ENCODE measurements at regions not wholly inside any gene's neighbourhood (a gene's known extent, or its start where the extent isn't known, plus 50 kb on each side); places are given as distances from the start of the nearest gene placed in this dataset.

- Histone ChIP-seq H2BK120ac (ENCODE audit: low read depth, low read length) (no peak overlapping the region), H3K18ac (ENCODE audit: low read length) (peak overlapping the region; percentile 65), H2BK12ac (ENCODE audit: low read length) (peak overlapping the region; percentile 7), H3K4me2 (ENCODE audit: insufficient read depth, low read length, poor library complexity, severe bottlenecking) (no peak overlapping the region), H3K4ac (ENCODE audit: low read length) (no peak overlapping the region), H3K36me3 (replicated peaks in 1 of 2; ENCODE audit: control insufficient read depth in 2 of 2, insufficient read depth in 2 of 2, low read length in 2 of 2) (no peaks in the 10 kb centered on the region), H3K27me3 (ENCODE audit: control insufficient read depth in 3 of 3, insufficient read depth in 3 of 3, low read depth in 1 of 3, low read length in 3 of 3) (no peaks in the 10 kb centered on the region), H3K4me1 (ENCODE audit: control insufficient read depth in 2 of 2, insufficient read depth in 1 of 2, low read depth in 1 of 2, low read length in 2 of 2) (no peaks in the 10 kb centered on the region), H3K9me3 (replicated peaks in 1 of 2; ENCODE audit: control insufficient read depth in 2 of 2, insufficient read depth in 1 of 2, low read depth in 1 of 2, low read length in 2 of 2) (peaks cover 9 to 12% of the 10 kb centered on the region in 2 donors), H3K4me3 (ENCODE audit: low read length in 2 of 2) (no peak overlapping the region), H3K14ac (ENCODE audit: low read length) (peak overlapping the region; percentile 86), H3K27ac (replicated peaks; ENCODE audit: low read length) (no peak overlapping the region), H3K79me1 (ENCODE audit: low read depth, low read length) (peaks cover 2% of the 10 kb centered on the region), H2BK15ac (ENCODE audit: low read length) (no peak overlapping the region), H2BK5ac (ENCODE audit: low read length) (no peak overlapping the region), H2AFZ (ENCODE audit: low read length) (no peak overlapping the region), H4K91ac (ENCODE audit: low read depth, low read length, poor library complexity) (no peak overlapping the region), H2AK5ac (ENCODE audit: low read depth, low read length) (peak overlapping the region; percentile 6), H3K23ac (ENCODE audit: low read depth, low read length, poor library complexity) (no peak overlapping the region), H4K8ac (ENCODE audit: low read depth, low read length) (no peak overlapping the region), H3K9ac (ENCODE audit: low read depth, low read length, poor library complexity) (peak overlapping the region; percentile 64)
- DNase-seq (ENCODE audit: low spot score), result no peak
- no CpG with 5 or more reads among the region's 7 CpGs for WGBS, 2 donors (ENCODE audit: extremely low coverage in 2 of 2, insufficient read length in 2 of 2, insufficient replicate concordance in 1 of 2)
Measured at GRCh38 chr21:20646431-20647165, 351.6 kb upstream of the NCAM2 start.

DNA sequence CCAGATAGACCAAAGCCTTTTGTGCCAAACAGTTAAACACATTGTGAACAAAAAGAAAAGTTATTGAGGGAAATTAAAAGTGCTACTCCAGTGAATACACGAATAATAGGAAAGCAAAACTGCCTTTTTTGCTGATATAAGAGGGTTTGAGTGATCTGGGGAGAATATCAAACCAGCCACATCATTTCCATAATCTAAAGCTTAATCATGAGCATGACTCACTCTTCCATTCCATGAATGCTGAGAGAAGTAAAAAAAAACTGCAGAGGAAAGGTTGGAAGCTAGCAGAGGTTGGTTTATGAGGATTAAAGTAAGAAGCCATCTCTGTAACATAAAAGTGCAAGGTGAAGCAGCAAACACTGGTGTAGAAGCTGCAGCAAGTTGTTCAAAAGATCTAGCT lies 350.6 kb upstream of the NCAM2 start:
- WGBS, 2 donors (ENCODE audit: extremely low coverage in 2 of 2, insufficient read length in 2 of 2, insufficient replicate concordance in 1 of 2), result no CpG with 5 or more reads among the region's 1 CpG
- H3K4me3 ChIP-seq (ENCODE audit: low read length in 2 of 2), result no peak overlapping the region
- no peak overlapping the region for H2BK15ac ChIP-seq (ENCODE audit: low read length)
- no peak overlapping the region for H2AK5ac ChIP-seq (ENCODE audit: low read depth, low read length)
- H4K91ac ChIP-seq (ENCODE audit: low read depth, low read length, poor library complexity), result no peak overlapping the region
- peaks cover 9 to 12% of the 10 kb centered on the region in 2 donors for H3K9me3 ChIP-seq (replicated peaks in 1 of 2; ENCODE audit: control insufficient read depth in 2 of 2, insufficient read depth in 1 of 2, low read depth in 1 of 2, low read length in 2 of 2)
- H3K23ac ChIP-seq (ENCODE audit: low read depth, low read length, poor library complexity), result no peak overlapping the region
- H3K4ac ChIP-seq (ENCODE audit: low read length), result no peak overlapping the region
- H3K27ac ChIP-seq (replicated peaks; ENCODE audit: low read length), result no peak overlapping the region
- H2BK120ac ChIP-seq (ENCODE audit: low read depth, low read length), result no peak overlapping the region
- DNase-seq (ENCODE audit: low spot score), result no peak
- H4K8ac ChIP-seq (ENCODE audit: low read depth, low read length), result no peak overlapping the region
- no peak overlapping the region for H3K4me2 ChIP-seq (ENCODE audit: insufficient read depth, low read length, poor library complexity, severe bottlenecking)
- no peak overlapping the region for H3K18ac ChIP-seq (ENCODE audit: low read length)
- H3K14ac ChIP-seq (ENCODE audit: low read length), result no peak overlapping the region
- no peak overlapping the region for H3K9ac ChIP-seq (ENCODE audit: low read depth, low read length, poor library complexity)
- H3K79me1 ChIP-seq (ENCODE audit: low read depth, low read length), result peaks cover 2% of the 10 kb centered on the region
- H3K27me3 ChIP-seq (ENCODE audit: control insufficient read depth in 3 of 3, insufficient read depth in 3 of 3, low read depth in 1 of 3, low read length in 3 of 3), result no peaks in the 10 kb centered on the region
- H2AFZ ChIP-seq (ENCODE audit: low read length), result peak overlapping the region; percentile 35
- no peaks in the 10 kb centered on the region for H3K4me1 ChIP-seq (ENCODE audit: control insufficient read depth in 2 of 2, insufficient read depth in 1 of 2, low read depth in 1 of 2, low read length in 2 of 2)
- H2BK5ac ChIP-seq (ENCODE audit: low read length), result no peak overlapping the region
- no peaks in the 10 kb centered on the region for H3K36me3 ChIP-seq (replicated peaks in 1 of 2; ENCODE audit: control insufficient read depth in 2 of 2, insufficient read depth in 2 of 2, low read length in 2 of 2)
- H2BK12ac ChIP-seq (ENCODE audit: low read length), result no peak overlapping the region

DNA sequence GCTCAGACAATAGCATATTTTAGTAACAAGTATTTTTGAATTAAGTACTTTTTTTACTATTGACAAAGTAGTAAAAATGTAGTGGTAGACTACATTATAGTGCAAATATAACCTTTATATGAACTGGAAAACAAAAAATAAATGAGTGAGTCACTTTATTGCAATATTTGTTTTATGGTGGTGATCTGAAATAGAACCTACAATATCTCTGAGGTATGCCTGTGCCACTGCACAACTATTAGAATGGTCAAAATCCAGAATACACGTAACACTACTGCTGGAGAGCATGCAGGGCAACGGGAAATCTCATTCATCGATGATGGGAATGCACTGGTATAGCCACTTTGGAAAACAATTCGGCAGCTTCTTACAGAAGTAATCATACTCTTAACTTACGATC lies 349.0 kb upstream of the NCAM2 start:
- H2AFZ ChIP-seq (ENCODE audit: low read length), result no peak overlapping the region
- H2AK5ac ChIP-seq (ENCODE audit: low read depth, low read length), result no peak overlapping the region
- no peak overlapping the region for H4K91ac ChIP-seq (ENCODE audit: low read depth, low read length, poor library complexity)
- no peak overlapping the region for H3K4me3 ChIP-seq (ENCODE audit: low read length in 2 of 2)
- H3K27ac ChIP-seq (replicated peaks; ENCODE audit: low read length), result no peak overlapping the region
- no peak overlapping the region for H2BK5ac ChIP-seq (ENCODE audit: low read length)
- no peak overlapping the region for H3K4ac ChIP-seq (ENCODE audit: low read length)
- peaks cover 2% of the 10 kb centered on the region for H3K79me1 ChIP-seq (ENCODE audit: low read depth, low read length)
- no peak overlapping the region for H2BK120ac ChIP-seq (ENCODE audit: low read depth, low read length)
- no peaks in the 10 kb centered on the region for H3K27me3 ChIP-seq (ENCODE audit: control insufficient read depth in 3 of 3, insufficient read depth in 3 of 3, low read depth in 1 of 3, low read length in 3 of 3)
- H3K36me3 ChIP-seq (replicated peaks in 1 of 2; ENCODE audit: control insufficient read depth in 2 of 2, insufficient read depth in 2 of 2, low read length in 2 of 2), result no peaks in the 10 kb centered on the region
- no peak overlapping the region for H2BK12ac ChIP-seq (ENCODE audit: low read length)
- H3K18ac ChIP-seq (ENCODE audit: low read length), result no peak overlapping the region
- no CpG with 5 or more reads among the region's 5 CpGs for whole genome bisulfite sequencing, 2 donors (ENCODE audit: extremely low coverage in 2 of 2, insufficient read length in 2 of 2, insufficient replicate concordance in 1 of 2)
- no peak overlapping the region for H3K14ac ChIP-seq (ENCODE audit: low read length)
- H3K23ac ChIP-seq (ENCODE audit: low read depth, low read length, poor library complexity), result no peak overlapping the region
- no peaks in the 10 kb centered on the region for H3K4me1 ChIP-seq (ENCODE audit: control insufficient read depth in 2 of 2, insufficient read depth in 1 of 2, low read depth in 1 of 2, low read length in 2 of 2)
- H4K8ac ChIP-seq (ENCODE audit: low read depth, low read length), result no peak overlapping the region
- no peak overlapping the region for H3K4me2 ChIP-seq (ENCODE audit: insufficient read depth, low read length, poor library complexity, severe bottlenecking)
- H3K9me3 ChIP-seq (replicated peaks in 1 of 2; ENCODE audit: control insufficient read depth in 2 of 2, insufficient read depth in 1 of 2, low read depth in 1 of 2, low read length in 2 of 2), result peaks cover 9 to 12% of the 10 kb centered on the region in 2 donors
- no peak overlapping the region for H2BK15ac ChIP-seq (ENCODE audit: low read length)
- H3K9ac ChIP-seq (ENCODE audit: low read depth, low read length, poor library complexity), result no peak overlapping the region
- no peak for DNase-seq (ENCODE audit: low spot score)

DNA sequence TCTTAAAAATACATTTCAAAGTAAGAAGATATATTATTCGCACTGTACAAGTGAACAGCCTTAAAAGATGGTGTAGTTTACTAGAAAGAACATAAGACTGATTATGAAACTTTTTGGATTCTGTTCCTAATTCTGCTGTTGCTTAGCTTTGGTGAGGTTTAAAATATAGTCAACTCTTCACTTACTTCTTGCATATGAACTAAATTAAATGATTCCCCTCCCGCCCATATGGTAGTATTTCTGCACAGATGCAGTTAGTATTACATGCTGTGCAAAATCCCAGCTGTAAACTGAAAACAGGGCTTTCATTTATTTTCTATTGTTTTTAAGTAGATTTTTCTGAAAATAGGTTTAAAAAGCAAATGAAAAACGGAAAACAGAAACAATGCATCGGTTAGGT lies 345.4 kb upstream of the NCAM2 start:
- Histone ChIP-seq H3K4ac (ENCODE audit: low read length) (no peak overlapping the region), H2AK5ac (ENCODE audit: low read depth, low read length) (no peak overlapping the region)
- no CpG with 5 or more reads among the region's 4 CpGs for WGBS, 2 donors (ENCODE audit: extremely low coverage in 2 of 2, insufficient read length in 2 of 2, insufficient replicate concordance in 1 of 2)

More for the DNA sequence above, 345.4 kb upstream of the NCAM2 start:
- Histone ChIP-seq H3K4me2 (ENCODE audit: insufficient read depth, low read length, poor library complexity, severe bottlenecking) (no peak overlapping the region), H3K4me3 (ENCODE audit: low read length in 2 of 2) (no peak overlapping the region), H3K27me3 (ENCODE audit: control insufficient read depth in 3 of 3, insufficient read depth in 3 of 3, low read depth in 1 of 3, low read length in 3 of 3) (no peaks in the 10 kb centered on the region), H3K18ac (ENCODE audit: low read length) (no peak overlapping the region), H3K4me1 (ENCODE audit: control insufficient read depth in 2 of 2, insufficient read depth in 1 of 2, low read depth in 1 of 2, low read length in 2 of 2) (no peaks in the 10 kb centered on the region), H3K14ac (ENCODE audit: low read length) (no peak overlapping the region), H3K79me1 (ENCODE audit: low read depth, low read length) (no peaks in the 10 kb centered on the region), H3K9me3 (replicated peaks in 1 of 2; ENCODE audit: control insufficient read depth in 2 of 2, insufficient read depth in 1 of 2, low read depth in 1 of 2, low read length in 2 of 2) (no peaks in the 10 kb centered on the region), H3K23ac (ENCODE audit: low read depth, low read length, poor library complexity) (no peak overlapping the region), H4K91ac (ENCODE audit: low read depth, low read length, poor library complexity) (no peak overlapping the region), H3K27ac (replicated peaks; ENCODE audit: low read length) (no peak overlapping the region), H2AFZ (ENCODE audit: low read length) (no peak overlapping the region), H2BK12ac (ENCODE audit: low read length) (no peak overlapping the region), H3K36me3 (replicated peaks in 1 of 2; ENCODE audit: control insufficient read depth in 2 of 2, insufficient read depth in 2 of 2, low read length in 2 of 2) (no peaks in the 10 kb centered on the region), H2BK15ac (ENCODE audit: low read length) (no peak overlapping the region), H2BK5ac (ENCODE audit: low read length) (no peak overlapping the region), H4K8ac (ENCODE audit: low read depth, low read length) (no peak overlapping the region), H2BK120ac (ENCODE audit: low read depth, low read length) (no peak overlapping the region), H3K9ac (ENCODE audit: low read depth, low read length, poor library complexity) (no peak overlapping the region)
- DNase-seq (ENCODE audit: low spot score), result no peak

Measured in neuronal stem cell (in vitro differentiated cells).